Daoy (cell line): ENCODE measurements at regions not wholly inside any gene's neighbourhood (a gene's known extent, or its start where the extent isn't known, plus 50 kb on each side); places are given as distances from the start of the nearest gene placed in this dataset.
"Not testable (repeated sequence)": the region's sequence is repeated elsewhere in the genome, so short reads cannot be mapped to it uniquely, and the experiment has no call there.

Experiments used
- DNase-seq: peaks from one replicate; pipeline ENCODE4 v3.0.0-alpha.2; 2015; ENCODE audit warnings: low read depth

DNA sequence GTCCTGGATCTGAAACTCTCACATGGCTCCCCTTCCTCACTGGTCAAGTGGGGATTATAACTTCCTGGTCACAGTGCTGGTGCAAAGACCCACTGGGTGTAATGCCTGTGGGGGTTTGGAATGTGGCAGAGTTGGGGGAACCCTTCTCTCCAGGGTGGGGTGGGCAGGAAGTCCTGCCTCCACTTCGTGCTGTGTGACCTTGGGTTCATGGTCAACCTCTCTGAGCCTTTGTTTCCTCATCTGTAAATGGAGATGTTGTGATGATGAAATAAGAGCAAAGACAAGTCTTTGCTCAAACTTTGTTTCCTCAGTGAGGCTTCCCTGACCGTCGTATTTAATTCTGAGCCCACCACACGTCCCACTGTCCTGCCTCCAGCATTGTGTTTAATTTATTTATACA lies 564.7 kb downstream of the PTPRU start:
- no peak for DNase-seq

DNA sequence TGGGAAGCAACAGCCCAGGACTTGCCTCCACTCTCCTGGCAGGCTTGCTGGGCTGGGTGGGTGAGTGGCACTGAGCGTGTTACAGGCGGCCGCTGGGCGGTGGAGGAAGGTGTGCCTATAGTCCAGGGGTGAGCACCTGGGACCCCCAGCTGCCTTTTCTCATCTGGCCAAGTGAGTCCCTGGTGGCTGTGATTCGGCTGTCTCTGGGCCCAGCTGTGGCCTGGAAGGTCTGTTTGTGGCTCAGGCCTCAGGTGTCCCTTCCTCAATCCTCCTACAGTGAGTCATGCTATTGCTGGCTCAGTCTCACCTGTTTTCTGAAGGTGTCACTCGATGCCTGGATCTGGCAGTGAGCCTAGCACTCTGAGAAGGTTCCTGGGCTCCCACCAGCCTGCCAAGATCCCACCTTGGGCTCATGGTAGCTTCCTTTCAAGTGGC lies 564.2 kb downstream of the PTPRU start:
- DNase-seq = no peak

DNA sequence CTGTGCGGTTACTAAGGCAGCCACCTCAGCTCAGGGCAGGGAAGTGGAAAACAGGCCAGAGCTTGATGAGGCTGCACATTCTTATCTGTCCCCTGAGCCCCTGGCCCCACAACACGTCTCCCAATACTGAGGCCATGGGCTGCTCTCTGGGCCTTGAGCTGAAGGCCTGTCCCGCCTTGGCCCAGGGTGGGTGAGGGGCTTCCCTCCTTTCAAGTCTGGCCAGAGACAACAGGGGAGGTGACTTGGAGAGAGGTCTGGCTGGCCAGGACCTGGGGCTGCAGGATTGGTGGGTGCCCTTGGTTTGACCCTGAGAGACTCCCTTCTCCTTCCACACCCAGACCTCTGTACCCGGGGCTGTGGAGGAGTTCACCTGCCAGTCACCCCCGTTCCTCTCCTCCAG lies 563.8 kb downstream of the PTPRU start:
- DNase-seq = no peak

DNA sequence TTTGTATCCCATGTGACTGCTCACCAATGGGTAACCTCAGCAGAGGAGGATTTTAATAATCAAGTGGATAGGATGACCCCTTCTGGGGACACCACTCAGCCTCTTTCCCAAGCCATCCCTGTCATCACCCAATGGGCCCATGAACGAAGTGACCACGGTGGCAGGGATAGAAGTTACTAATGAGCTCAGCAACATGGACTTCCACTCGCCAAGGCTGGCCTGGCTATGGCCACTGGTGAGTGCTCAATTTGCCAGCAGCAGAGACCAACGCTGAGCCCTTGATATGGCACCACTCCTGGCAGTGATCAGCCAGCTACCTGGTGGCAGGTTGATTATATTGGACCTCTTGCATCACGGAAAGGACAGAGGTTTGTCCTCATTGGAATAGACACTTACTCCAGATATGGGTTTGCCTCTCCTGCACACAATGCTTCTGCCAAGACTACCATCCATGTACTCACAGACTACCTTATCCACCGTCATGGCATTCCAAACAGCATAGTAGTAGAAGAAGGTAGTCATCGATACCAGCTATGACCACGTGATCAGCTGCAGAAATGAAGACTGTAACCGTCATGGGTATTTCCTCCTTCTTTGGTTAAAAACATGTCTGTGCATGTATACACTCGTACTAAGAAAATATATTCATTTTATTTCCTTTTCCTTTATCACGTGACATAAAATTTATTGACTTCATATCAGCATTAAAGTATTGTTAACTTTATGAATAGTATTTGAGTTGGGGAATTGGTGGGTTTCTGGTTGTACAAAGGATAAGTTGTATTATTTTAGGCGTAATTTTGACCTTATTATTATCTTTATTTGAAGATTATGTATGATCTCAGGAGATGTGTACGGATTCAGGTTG lies 562.6 kb downstream of the PTPRU start:
- no peak for DNase-seq

DNA sequence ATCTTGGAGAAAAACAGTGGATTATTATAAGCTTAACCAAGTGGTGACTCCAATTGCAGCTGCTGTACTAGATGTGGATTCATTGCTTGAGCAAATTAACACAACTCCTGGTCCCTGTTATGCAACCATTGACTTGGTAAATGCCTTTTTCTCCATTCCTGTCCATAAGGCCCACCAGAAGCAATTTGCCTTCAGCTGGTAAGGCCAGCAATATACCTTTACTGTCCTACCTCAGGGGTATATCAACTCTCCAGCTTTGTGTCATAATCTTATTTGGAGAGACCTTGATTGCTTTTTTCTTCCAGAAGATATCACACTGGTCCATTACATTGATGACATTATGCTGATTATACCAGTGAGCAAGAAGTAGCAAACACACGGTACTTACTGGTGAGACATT lies 560.8 kb downstream of the PTPRU start:
- not testable (repeated sequence) for DNase-seq

DNA sequence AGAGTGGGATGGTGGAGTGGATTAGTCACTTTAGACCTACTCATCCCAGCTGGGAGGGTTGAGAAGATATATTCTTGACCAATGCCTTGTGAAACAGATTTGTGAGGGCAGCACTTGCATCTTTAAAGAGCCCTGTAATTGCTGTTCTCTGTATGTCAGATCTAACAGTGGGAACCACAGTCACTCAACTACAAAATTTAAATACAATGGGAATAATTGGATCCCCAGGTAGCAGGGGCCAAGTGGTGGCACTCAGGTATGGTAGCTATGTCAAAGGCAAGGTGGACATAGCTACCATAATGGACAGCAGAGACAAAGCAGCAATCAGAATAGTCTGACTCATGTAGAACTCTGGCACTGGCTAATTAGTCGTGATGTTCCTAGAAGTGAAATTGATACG lies 559.6 kb downstream of the PTPRU start:
- DNase-seq = not testable (repeated sequence)

DNA sequence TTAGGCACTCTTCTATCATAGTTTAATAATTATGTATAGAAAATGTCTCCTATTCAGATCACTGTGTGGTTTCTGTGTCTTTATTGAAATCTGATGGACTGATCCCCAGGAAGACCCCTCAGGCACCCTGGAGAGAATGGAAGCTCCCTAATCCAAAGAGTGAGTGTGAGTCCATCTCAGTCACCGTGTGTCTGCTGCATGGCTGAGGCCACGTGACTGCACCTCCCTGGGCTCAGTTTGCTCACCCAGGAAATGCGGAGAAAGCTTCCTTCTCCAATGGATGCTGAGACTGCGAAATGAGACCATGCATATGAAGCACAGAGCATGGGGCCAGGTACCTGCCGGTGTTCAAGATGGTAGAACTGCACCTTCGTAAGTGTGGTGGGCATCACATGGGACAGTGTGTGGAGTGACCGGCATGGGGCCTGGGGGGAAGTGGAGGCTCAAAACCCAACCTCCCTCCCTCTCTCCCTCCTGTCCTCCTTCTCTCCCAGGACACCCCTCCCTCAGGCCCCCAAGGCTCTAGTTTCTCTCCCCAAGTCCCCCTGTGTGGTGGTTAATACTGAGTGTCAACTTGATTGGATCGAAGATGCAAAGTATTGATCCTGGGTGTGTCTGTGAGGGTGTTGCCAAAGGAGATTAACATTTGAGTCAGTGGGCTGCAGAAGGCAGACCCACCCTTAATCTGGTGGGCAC lies 557.5 kb downstream of the PTPRU start:
- DNase-seq = no peak

DNA sequence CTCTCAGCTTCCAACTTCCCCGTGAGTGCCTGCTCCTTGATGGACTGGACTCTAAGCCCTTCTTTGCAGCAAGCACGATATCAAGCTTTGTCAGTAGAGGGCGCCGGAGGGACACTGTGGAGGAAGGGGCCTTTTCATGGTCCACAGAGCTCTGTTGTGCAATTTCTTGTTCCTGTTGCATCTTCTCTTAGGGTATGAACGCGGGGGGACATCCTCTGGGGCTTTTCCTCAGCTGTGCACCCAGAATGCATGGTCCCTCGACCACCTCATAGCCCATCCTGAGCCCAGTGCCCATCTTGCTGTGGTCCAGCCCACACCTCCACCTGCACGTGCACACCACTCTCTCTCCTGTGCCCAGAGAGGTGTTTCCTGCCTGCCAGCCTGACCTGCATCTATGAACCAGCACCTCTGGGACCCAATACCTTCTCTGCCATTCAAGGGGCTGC lies 556.8 kb downstream of the PTPRU start:
- DNase-seq = peak; percentile 83

DNA sequence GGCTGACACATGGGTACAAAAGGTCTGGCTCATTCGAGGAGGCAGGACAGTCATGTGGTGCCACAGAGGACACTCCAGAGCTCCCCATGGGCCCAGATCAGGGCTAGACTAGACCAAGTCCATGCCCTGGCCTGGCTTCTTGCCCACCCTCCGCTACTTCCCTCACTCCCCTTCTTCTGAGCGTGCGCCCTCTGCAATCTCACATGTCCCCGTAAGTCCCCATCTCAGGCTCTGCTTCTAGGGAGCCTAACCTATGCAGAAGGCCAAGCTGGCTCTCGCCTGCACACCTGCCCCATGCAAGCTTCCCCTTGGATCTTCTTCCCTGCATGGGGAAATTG lies 553.6 kb downstream of the PTPRU start:
- DNase-seq = no peak

DNA sequence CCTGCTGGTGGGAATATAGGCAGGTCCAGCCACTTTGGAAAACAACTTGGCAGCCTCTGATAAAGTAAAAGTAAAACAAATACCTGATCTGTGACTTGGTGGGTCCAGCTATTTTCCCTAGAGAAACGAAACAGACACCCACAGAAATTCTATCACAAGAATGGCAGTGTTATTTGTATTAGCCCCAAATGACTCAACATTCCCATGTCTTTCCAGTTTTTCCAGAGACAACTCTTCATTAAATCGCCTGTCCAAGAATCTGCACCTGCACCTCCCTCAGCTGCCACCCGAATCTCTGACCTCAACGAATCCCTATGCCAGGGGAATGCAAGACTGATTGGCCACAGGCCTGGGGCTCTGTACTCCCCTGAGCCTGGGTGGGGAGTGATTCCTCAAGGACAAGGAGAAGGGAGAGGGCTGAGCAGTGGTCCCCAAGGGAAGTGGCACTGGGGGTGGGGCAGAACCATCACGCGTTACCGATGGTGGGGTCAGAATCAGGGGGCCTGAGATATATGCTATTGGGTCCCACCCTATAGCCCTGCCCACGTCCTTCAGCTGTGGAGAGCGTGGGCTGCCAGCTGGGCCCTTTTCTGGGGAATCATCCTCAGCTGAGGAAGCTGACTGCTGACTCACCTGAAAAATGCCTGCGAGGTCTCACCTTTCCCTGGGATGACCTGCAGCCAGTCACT lies 553.0 kb downstream of the PTPRU start:
- DNase-seq = no peak

DNA sequence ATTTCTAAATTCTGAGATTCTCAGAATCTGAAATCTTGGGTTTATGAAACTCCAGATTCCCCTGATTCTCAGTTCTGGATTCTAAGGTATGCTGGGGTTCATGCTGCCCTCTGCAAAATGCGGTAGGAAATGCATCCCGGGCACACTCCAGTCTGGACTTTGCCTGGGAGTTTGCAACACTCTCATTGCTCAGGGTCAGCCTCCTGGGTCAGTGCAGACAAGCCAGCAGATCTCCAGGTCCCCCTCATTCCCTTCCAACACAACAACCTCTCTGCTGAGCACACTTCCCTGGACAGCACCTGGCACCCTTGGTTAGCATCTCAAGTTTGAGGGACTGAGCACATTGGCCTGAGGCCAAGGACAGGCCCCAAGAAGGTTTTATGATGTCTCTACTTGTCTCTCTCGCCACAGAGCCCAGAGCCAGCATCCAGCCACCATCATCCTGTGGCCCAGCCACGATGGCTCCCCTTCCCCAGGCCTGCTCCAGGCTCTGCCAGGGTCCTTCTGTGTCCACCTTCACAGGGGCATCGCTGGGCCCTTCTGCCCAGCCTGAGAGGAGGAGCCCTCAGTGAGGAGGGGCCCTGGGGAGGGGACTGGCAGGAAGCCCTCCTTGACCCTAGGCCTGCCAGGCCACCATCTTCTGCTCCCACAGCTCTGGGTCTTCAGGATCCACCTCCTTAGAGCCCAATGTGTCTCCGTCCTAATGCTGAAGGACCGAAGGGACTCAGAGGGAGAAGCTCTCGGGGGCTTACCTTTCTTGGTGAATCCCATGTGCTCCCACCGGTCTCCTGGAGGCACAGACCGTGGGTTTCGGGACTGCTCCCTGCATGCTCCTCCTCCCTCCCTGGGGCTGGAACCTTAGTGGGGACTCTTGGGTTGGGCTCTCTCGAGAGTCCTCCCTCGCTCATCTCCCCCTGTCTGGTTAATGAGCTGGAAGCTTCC lies 550.7 kb downstream of the PTPRU start:
- DNase-seq = no peak

DNA sequence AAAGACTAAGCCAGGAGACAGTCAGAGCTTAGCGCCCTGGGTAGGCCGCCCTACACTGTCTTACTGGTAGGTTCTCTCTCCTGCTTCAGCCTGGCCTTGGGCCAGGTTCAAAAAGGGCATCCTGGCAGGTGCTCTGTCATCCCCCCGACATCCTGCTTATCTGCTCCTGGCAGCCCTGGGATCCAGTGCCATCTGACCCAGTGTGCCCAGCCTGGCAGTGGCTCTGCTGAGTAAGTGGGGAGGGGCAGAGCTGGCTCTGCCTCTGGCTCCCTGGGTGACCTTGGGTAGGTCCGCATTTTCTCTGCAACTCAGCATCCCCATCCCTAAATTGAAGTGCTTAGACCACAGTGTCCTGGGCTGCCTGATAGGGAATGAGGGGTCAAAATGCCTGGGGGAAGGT lies 549.9 kb downstream of the PTPRU start:
- no peak for DNase-seq

DNA sequence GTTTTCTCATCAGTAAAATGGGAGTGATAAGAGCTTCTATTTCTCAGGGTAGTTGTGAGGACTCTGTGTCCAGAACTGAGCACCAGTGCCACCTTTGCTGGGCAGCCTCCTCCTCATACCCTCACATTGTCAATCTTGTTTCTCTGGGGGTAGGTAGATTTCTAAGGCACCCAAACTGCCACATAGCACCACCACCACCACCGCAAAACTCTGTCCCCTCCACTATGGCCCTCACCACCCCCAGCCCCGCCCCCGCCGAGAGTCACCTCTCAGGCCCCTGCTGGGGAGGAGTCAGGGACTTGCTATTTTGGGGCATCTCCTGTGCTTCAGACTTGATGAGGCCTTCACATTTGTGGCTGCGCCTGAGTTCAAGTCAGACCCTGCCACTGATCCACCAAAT lies 549.2 kb downstream of the PTPRU start:
- DNase-seq = no peak

DNA sequence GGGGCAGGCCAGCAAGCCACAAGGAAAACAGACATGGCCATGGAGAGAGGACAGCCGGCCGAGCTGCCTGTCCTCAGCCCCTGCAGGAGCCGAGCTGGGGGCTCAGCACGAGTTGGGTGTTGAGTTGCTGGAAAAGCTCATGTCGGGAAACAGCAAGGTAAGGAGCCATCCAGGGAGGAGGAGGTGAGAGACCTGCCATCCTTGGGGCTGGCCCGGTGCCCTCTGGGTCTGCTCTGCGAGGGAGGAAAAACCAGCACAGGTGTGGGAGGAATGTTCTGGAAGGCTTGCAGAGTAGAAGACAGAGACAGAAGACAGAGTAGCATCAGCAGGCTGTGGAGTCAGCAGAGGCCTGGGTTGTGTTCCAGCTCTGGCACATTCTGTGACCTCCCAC lies 548.8 kb downstream of the PTPRU start:
- DNase-seq = no peak

DNA sequence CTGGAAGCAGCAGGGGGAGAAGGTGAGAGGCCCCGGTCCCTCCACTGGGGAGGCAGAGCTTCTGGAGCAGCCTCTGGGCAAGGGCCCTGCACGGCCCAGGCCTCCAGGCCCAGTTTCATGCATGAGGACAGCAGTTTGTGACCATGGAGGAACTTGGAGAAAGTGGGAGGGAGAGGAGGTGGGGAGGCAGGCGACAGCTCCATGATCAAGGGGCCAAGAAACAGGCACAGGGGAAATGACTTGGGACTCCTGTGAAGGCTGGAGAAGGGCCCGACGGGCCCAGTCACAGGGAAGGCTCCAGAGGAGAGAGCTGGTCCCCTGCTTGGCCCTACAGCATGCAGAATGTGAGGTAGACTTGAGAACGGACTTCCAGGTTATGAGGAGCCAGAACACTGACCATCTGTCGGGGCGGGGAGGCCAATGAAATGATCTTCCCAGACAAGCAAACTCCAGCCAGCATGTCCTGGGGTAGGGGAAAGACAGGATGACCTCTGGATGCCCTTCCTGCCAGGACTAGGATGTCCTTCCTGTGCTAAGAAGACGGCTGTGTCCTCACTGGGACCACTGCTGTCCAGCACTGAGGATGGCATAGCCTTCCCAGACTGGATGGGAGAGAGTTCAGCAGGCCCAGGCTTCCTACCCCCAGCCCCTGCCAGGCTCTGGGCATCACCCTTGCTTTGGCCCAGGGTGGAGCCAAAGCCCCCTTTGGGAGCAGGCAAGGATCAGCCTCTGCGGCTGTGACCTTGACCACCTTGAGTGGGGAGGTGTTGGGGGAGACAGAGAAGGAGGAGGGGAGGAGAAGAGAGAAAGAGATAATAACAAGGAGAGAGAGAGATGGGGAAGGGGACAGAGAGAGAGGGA lies 548.2 kb downstream of the PTPRU start:
- no peak for DNase-seq

DNA sequence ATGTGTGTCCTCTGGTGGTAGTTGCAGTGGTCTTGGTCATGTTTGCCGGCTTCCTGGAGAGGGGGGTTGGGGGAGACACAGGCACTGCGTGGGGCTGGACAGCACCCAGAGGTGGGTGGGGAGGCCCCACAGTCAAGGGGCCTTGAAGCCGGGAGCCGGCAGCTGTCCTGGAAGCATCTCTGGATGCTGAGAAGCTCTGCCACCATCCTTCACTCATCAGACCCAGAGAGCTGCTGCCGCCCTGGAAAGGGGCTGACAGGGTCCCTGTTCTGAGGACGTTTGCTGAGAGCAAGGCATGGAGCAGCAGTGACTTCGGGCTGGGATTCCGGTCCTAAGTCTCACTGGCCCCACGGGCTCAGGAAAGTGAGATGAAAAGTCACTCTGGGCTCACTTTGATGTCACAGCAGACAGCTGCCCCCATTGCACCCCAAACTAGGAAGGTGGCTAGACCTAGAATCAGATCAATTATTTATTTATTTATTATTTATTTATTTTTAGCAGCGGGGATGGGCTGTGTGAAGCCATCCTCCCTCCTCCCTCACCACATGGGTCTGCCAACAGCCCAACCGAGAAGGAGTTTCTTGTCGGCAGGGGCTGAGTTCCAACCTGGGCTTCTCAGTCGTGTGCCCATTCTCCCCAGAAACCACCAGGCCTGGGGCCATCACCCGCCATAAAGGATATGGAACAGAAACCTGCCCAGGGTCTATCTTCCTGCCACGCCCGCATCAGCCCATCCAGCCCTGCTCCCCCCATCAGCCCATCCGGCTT lies 547.4 kb downstream of the PTPRU start:
- DNase-seq = no peak

DNA sequence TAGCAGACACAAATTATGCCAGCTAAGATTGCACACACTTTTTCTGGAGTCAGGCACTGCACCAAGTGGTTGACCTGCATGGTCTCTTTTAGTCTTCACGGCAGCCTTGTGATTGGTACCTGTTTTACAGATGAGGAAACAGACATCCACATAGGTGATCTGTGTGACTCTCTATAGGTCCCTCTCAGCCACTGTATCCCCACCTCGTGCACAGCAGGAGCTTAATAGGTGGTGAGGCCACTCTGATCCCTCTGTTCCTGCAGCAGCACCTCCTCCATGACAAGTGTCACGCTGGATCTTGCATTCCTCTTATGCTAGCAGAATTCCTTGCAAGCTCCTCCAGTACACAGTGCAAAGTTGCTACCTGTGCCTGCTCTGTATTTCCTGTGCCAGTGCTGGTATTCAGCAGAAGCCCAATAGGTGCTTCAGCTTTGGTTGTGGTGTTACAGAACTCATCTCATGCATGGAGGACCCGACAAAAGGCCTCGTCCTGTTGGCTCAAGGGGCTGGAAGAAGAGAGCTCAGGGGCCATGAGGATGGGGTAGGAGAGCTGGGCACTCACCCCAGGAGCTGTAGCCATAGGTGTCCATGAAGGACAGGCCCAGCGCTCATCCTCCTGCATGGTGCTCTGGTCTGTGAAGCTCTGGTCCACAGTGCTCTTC lies 546.7 kb downstream of the PTPRU start:
- DNase-seq = no peak

DNA sequence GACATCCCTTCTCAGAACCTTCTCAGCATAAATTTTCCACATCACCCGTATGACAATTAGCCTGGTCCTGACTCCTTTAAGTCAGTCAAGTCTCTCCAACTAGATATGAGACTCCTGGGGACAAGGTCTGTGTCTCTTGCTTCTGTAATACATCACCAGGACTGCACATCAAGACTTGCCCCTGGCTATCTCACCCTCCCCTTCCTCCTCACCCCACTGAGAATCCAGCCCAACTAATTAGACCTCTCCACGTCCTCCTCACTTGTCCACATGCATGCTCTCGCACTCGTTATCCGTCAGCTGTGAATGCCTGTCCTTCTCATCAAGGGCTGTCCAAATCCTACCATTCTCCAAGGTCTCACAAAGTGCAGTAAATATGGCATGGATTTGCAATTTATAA lies 542.8 kb downstream of the PTPRU start:
- DNase-seq = no peak

DNA sequence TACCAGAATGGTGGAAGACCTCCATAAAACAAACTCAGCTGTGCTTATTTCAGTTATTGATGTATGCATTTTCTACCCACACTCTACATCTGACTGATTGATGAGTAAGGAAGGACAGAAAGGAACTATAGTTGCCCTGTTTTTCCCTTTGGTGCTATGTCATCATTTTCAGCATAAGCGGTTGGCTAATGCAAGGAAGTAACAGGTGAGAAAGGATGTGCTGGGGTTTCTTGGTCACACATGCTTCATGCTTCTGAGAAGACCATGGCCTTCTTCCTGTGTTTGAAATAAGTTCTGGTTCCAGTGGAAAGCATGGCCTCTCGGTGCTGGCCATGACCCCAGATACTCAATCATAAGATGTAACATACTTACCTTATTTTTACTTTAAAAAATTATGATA lies 541.2 kb downstream of the PTPRU start:
- DNase-seq = no peak
